Endometrium (tissue), 2 donors: ENCODE measurements at regions not wholly inside any gene's neighbourhood (a gene's known extent, or its start where the extent isn't known, plus 50 kb on each side); places are given as distances from the start of the nearest gene placed in this dataset.
"Not testable (repeated sequence)": the region's sequence is repeated elsewhere in the genome, so short reads cannot be mapped to it uniquely, and the experiment has no call there.

ENCODE experiments used
- FAIRE-seq: peaks from 2 replicates; lab custom pipeline; 2012; peaks lifted over from hg19 to GRCh38; lab: Jason Lieb, UNC
- donor health status: control.
- donor health status: control.

- no peak for FAIRE-seq
These were observed 52.0 kb downstream of the PRORP start for GRCh38 chr14:35174342-35174741.

- no peak for FAIRE-seq
These were observed 57.8 kb downstream of the PRORP start for GRCh38 chr14:35180179-35180578.

- FAIRE-seq: not testable (repeated sequence)
These were observed 62.5 kb downstream of the PRORP start for GRCh38 chr14:35184891-35185290.

- no peak for FAIRE-seq
These were observed 67.1 kb downstream of the PRORP start for GRCh38 chr14:35189422-35189821.

- FAIRE-seq: no peak
These were observed 70.8 kb downstream of the PRORP start for GRCh38 chr14:35193161-35193560.

- not testable (repeated sequence) for FAIRE-seq
These were observed 71.8 kb downstream of the PRORP start for GRCh38 chr14:35194183-35194582.

GRCh38 chr14:35196571-35196970 is 74.2 kb downstream of the PRORP start:
- FAIRE-seq: no peak

GRCh38 chr14:35197015-35197414 is 74.7 kb downstream of the PRORP start:
- FAIRE-seq: no peak

- FAIRE-seq: no peak
These were observed 78.7 kb downstream of the PRORP start for GRCh38 chr14:35201066-35201465.

- FAIRE-seq: no peak
These were observed 79.8 kb downstream of the PRORP start for GRCh38 chr14:35202195-35202594.

GRCh38 chr14:35205737-35206136 is 83.4 kb downstream of the PRORP start:
- FAIRE-seq: no peak

GRCh38 chr14:35211067-35211466 is 81.1 kb upstream of the PSMA6 start:
- FAIRE-seq: no peak

- FAIRE-seq: no peak
These were observed 79.6 kb upstream of the PSMA6 start for GRCh38 chr14:35212471-35213142.

GRCh38 chr14:35213143-35213788 is 78.9 kb upstream of the PSMA6 start:
- FAIRE-seq: no peak

GRCh38 chr14:35213869-35214387 is 78.3 kb upstream of the PSMA6 start:
- FAIRE-seq: no peak

GRCh38 chr14:35214402-35214801 is 77.8 kb upstream of the PSMA6 start:
- FAIRE-seq: not testable (repeated sequence)

GRCh38 chr14:35215110-35215813 is 76.9 kb upstream of the PSMA6 start:
- peak; percentile 67 for FAIRE-seq

GRCh38 chr14:35218176-35218575 is 74.0 kb upstream of the PSMA6 start:
- not testable (repeated sequence) for FAIRE-seq

- no peak for FAIRE-seq
These were observed 73.2 kb upstream of the PSMA6 start for GRCh38 chr14:35218963-35219362.

- no peak for FAIRE-seq
These were observed 72.0 kb upstream of the PSMA6 start for GRCh38 chr14:35220027-35220676.

GRCh38 chr14:35220920-35221319 is 71.3 kb upstream of the PSMA6 start:
- FAIRE-seq: no peak

GRCh38 chr14:35221462-35221861 is 70.7 kb upstream of the PSMA6 start:
- no peak for FAIRE-seq

GRCh38 chr14:35222324-35222723 is 69.9 kb upstream of the PSMA6 start:
- FAIRE-seq: no peak
